Hepatocyte (in vitro differentiated cells): ENCODE measurements at regions not wholly inside any gene's neighbourhood (a gene's known extent, or its start where the extent isn't known, plus 50 kb on each side); places are given as distances from the start of the nearest gene placed in this dataset.

ENCODE experiments used
- DNase-seq: peaks from one replicate; pipeline ENCODE4 v3.0.0-alpha.2; 2016; ENCODE audit warnings: low spot score
- H2AFZ ChIP-seq: fragments of 200-600 bp; sonication (generic); 2 replicates; pipeline ENCODE4 v1.6.0; 2016; ENCODE audit warnings: antibody characterized with exemption, mild to moderate bottlenecking
- H3K27ac ChIP-seq: fragments of 200-600 bp; sonication (generic); 2 replicates; pipeline ENCODE4 v1.5.1; 2016; ENCODE audit warnings: mild to moderate bottlenecking
- H3K27me3 ChIP-seq: fragments of 200-600 bp; sonication (generic); 2 replicates; pipeline ENCODE4 v1.6.1; 2016
- H3K36me3 ChIP-seq: fragments of 200-600 bp; sonication (generic); replicated peaks from 2 replicates; pipeline ENCODE4 v1.5.1; 2016; ENCODE audit warnings: low read depth; ENCODE audit not compliant: insufficient read depth
- H3K4me1 ChIP-seq: fragments of 200-600 bp; sonication (generic); 2 replicates; pipeline ENCODE4 v1.5.1; 2016; ENCODE audit warnings: mild to moderate bottlenecking, moderate library complexity; ENCODE audit not compliant: insufficient read depth
- H3K4me2 ChIP-seq: fragments of 200-600 bp; sonication (generic); 2 replicates; pipeline ENCODE4 v1.6.0; 2016
- H3K4me3 ChIP-seq: fragments of 200-600 bp; sonication (generic); 2 replicates; pipeline ENCODE4 v1.5.1; 2016; ENCODE audit warnings: mild to moderate bottlenecking
- H3K79me2 ChIP-seq: fragments of 200-600 bp; sonication (generic); 2 replicates; pipeline ENCODE4 v1.6.0; 2017; ENCODE audit warnings: mild to moderate bottlenecking
- H3K9me2 ChIP-seq: fragments of 200-600 bp; sonication (generic); replicated peaks from 2 replicates; pipeline ENCODE4 v1.6.0; 2017; ENCODE audit warnings: mild to moderate bottlenecking; ENCODE audit not compliant: insufficient read depth
- H3K9me3 ChIP-seq: fragments of 200-600 bp; sonication (generic); 2 replicates; pipeline ENCODE4 v1.5.1; 2016; ENCODE audit warnings: low read depth, mild to moderate bottlenecking
- H4K20me1 ChIP-seq: fragments of 200-600 bp; sonication (generic); 2 replicates; pipeline ENCODE4 v1.6.0; 2016; ENCODE audit warnings: mild to moderate bottlenecking; ENCODE audit not compliant: insufficient read depth, poor library complexity, severe bottlenecking
- CTCF ChIP-seq: fragments of 200-600 bp; sonication (generic); IDR thresholded peaks from 2 replicates; pipeline ENCODE4 v1.5.1; 2016; ENCODE audit warnings: antibody characterized with exemption, mild to moderate bottlenecking; ENCODE audit not compliant: poor library complexity
- EZH2 ChIP-seq: fragments of 200-600 bp; sonication (generic); IDR thresholded peaks from 2 replicates; pipeline ENCODE4 v1.6.1; 2016; ENCODE audit warnings: antibody characterized with exemption, mild to moderate bottlenecking, borderline replicate concordance
- EZH2phosphoT487 ChIP-seq: fragments of 200-600 bp; sonication (generic); IDR thresholded peaks from one replicate; pipeline ENCODE4 v1.6.1; 2018; ENCODE audit warnings: antibody characterized with exemption, mild to moderate bottlenecking, low read depth, moderate library complexity; ENCODE audit not compliant: unreplicated experiment, severe bottlenecking
- WGBS: methylation state at CpG from one replicate; pipeline ENCODE4 v1.1.6; 2016; ENCODE audit warnings: low lambda C conversion rate; ENCODE audit errors: missing lambda C conversion rate; 5-methylcytosine and 5-hydroxymethylcytosine counted together

- TF ChIP-seq CTCF (no peak), EZH2 (no peak)
- Histone ChIP-seq H3K4me1 (peaks cover 8% of the 10 kb centered on the region), H3K4me2 (no peak overlapping the region), H3K79me2 (no peaks in the 10 kb centered on the region), H3K27me3 (peaks cover 39% of the 10 kb centered on the region), H3K36me3 (no peaks in the 10 kb centered on the region), H2AFZ (no peak overlapping the region), H3K4me3 (no peak overlapping the region), H4K20me1 (no peaks in the 10 kb centered on the region), H3K9me2 (no peaks in the 10 kb centered on the region), H3K9me3 (no peaks in the 10 kb centered on the region), H3K27ac (no peak overlapping the region)
- no peak for DNase-seq
- WGBS = 73% methylated on average over 4 of the region's 4 CpGs
Observed at GRCh38 chr3:14600075-14600474, 51.5 kb upstream of the CCDC174 start.

GRCh38 chr3:14600856-14601610, 50.5 kb upstream of the CCDC174 start:
- peaks cover 8% of the 10 kb centered on the region for H3K4me1 ChIP-seq
- H3K27ac ChIP-seq = no peak overlapping the region
- no peak overlapping the region for H3K4me2 ChIP-seq
- H3K36me3 ChIP-seq = no peaks in the 10 kb centered on the region
- H3K79me2 ChIP-seq = no peaks in the 10 kb centered on the region
- no peak for DNase-seq
- no peaks in the 10 kb centered on the region for H4K20me1 ChIP-seq
- TF ChIP-seq CTCF (no peak), EZH2phosphoT487 (no peak), EZH2 (no peak)
- H2AFZ ChIP-seq = no peak overlapping the region
- no peaks in the 10 kb centered on the region for H3K9me2 ChIP-seq
- peaks cover 39% of the 10 kb centered on the region for H3K27me3 ChIP-seq
- 72% methylated on average over 10 of the region's 10 CpGs for WGBS
- no peaks in the 10 kb centered on the region for H3K9me3 ChIP-seq
- H3K4me3 ChIP-seq = no peak overlapping the region

- Histone ChIP-seq H3K27ac (no peak overlapping the region), H2AFZ (no peak overlapping the region), H3K79me2 (no peaks in the 10 kb centered on the region), H3K9me2 (no peaks in the 10 kb centered on the region), H3K27me3 (peaks cover 39% of the 10 kb centered on the region), H3K4me3 (no peak overlapping the region), H3K36me3 (no peaks in the 10 kb centered on the region), H3K9me3 (no peaks in the 10 kb centered on the region), H3K4me2 (peak overlapping the region; percentile 86), H3K4me1 (peaks cover 8% of the 10 kb centered on the region), H4K20me1 (no peaks in the 10 kb centered on the region)
- no peak for DNase-seq
- WGBS = 50% methylated on average over 4 of the region's 4 CpGs
- no peak for TF ChIP-seq EZH2
- TF ChIP-seq CTCF = no peak
- TF ChIP-seq EZH2phosphoT487 = no peak
Observed at GRCh38 chr3:14601692-14602005, 49.9 kb upstream of the CCDC174 start.
